SW480 (cell line): ENCODE measurements at regions not wholly inside any gene's neighbourhood (a gene's known extent, or its start where the extent isn't known, plus 50 kb on each side); places are given as distances from the start of the nearest gene placed in this dataset.
"Not testable (repeated sequence)": the region's sequence is repeated elsewhere in the genome, so short reads cannot be mapped to it uniquely, and the experiment has no call there.

Experiments
- DNase-seq: peaks from one replicate; pipeline ENCODE4 v3.0.0-alpha.2; 2016; ENCODE audit warnings: low spot score

- not testable (repeated sequence) for DNase-seq
These were observed 123.9 kb downstream of the MREG start for GRCh38 chr2:215889240-215889969.

GRCh38 chr2:215888680-215889079 is 124.7 kb downstream of the MREG start:
- peak; percentile 7 for DNase-seq

GRCh38 chr2:215887303-215887702 is 126.0 kb downstream of the MREG start:
- no peak for DNase-seq

- no peak for DNase-seq
These were observed 127.3 kb downstream of the MREG start for GRCh38 chr2:215886022-215886421.

- no peak for DNase-seq
These were observed 127.8 kb downstream of the MREG start for GRCh38 chr2:215885536-215885935.

- DNase-seq: no peak
These were observed 128.8 kb downstream of the MREG start for GRCh38 chr2:215884451-215885087.

- no peak for DNase-seq
These were observed 129.6 kb downstream of the MREG start for GRCh38 chr2:215883799-215884198.

GRCh38 chr2:215882689-215883088 is 130.7 kb downstream of the MREG start:
- no peak for DNase-seq

GRCh38 chr2:215881582-215881981 is 131.8 kb downstream of the MREG start:
- no peak for DNase-seq

- DNase-seq: peak; percentile 21
These were observed 132.4 kb downstream of the MREG start for GRCh38 chr2:215880970-215881369.

GRCh38 chr2:215879977-215880940 is 133.1 kb downstream of the MREG start:
- no peak for DNase-seq

GRCh38 chr2:215879331-215879730 is 134.0 kb downstream of the MREG start:
- no peak for DNase-seq

- no peak for DNase-seq
These were observed 134.8 kb downstream of the MREG start for GRCh38 chr2:215878476-215879063.

GRCh38 chr2:215876937-215877238 is 136.5 kb downstream of the MREG start:
- no peak for DNase-seq

GRCh38 chr2:215876139-215876936 is 137.0 kb downstream of the MREG start:
- no peak for DNase-seq

- DNase-seq: no peak
These were observed 138.9 kb downstream of the MREG start for GRCh38 chr2:215874418-215874817.

GRCh38 chr2:215870986-215871385 is 142.4 kb downstream of the MREG start:
- DNase-seq: peak; percentile 13

GRCh38 chr2:215870088-215870490 is 143.3 kb downstream of the MREG start:
- peak; percentile 72 for DNase-seq

- no peak for DNase-seq
These were observed 144.4 kb downstream of the MREG start for GRCh38 chr2:215868846-215869543.

GRCh38 chr2:215866606-215867005 is 146.7 kb downstream of the MREG start:
- DNase-seq: no peak

- DNase-seq: peak; percentile 8
These were observed 149.7 kb downstream of the MREG start for GRCh38 chr2:215863687-215864086.
